Fibroblast of lung (primary cell): ENCODE measurements at regions not wholly inside any gene's neighbourhood (a gene's known extent, or its start where the extent isn't known, plus 50 kb on each side); places are given as distances from the start of the nearest gene placed in this dataset.

Source experiments
- DNase-seq, 2 donors: peaks; one replicate each; pipeline versions ENCODE4 v3.0.0 to v3.0.0-alpha.2; 2010; ENCODE audit warnings: low read depth in 2 of 2
- H2AFZ ChIP-seq: 2 replicates; pipeline ENCODE4 v1.5.1; 2012; ENCODE audit warnings: low read length, control low read depth, inconsistent platforms
- H3K27ac ChIP-seq: 2 replicates; pipeline ENCODE4 v1.5.1; 2011; ENCODE audit warnings: low read length, control low read depth; ENCODE audit not compliant: insufficient read depth
- H3K27me3 ChIP-seq: 2 replicates; pipeline ENCODE4 v1.5.1; 2011; ENCODE audit warnings: mild to moderate bottlenecking, low read length; ENCODE audit not compliant: control insufficient read depth, insufficient read depth
- H3K36me3 ChIP-seq: 2 replicates; pipeline ENCODE4 v1.5.1; 2011; ENCODE audit warnings: low read length; ENCODE audit not compliant: control insufficient read depth, insufficient read depth
- H3K4me1 ChIP-seq: 2 replicates; pipeline ENCODE4 v1.5.1; 2011; ENCODE audit warnings: low read length; ENCODE audit not compliant: control insufficient read depth, insufficient read depth; ENCODE audit errors: extremely low read depth
- H3K4me2 ChIP-seq: 2 replicates; pipeline ENCODE4 v1.5.1; 2011; ENCODE audit warnings: low read length, control low read depth; ENCODE audit not compliant: insufficient read depth; ENCODE audit errors: extremely low read depth
- H3K4me3 ChIP-seq, 4 experiments: fragments of 200-600 bp in 1 of 4; sonication (generic) in 1 of 4; replicated peaks in 1 of 4; 2 replicates each; pipeline ENCODE4 v1.5.1; 2011 to 2016; ENCODE audit warnings: low read length in 4 of 4, low read depth in 3 of 4, mild to moderate bottlenecking in 3 of 4, control low read depth in 2 of 4, inconsistent platforms in 1 of 4, mixed read lengths in 1 of 4; ENCODE audit not compliant: insufficient read depth in 1 of 4; ENCODE audit errors: control extremely low read depth in 1 of 4
- H3K79me2 ChIP-seq: 2 replicates; pipeline ENCODE4 v1.5.1; 2012; ENCODE audit warnings: mild to moderate bottlenecking, low read length, inconsistent platforms; ENCODE audit not compliant: control insufficient read depth, insufficient read depth
- H3K9ac ChIP-seq: 2 replicates; pipeline ENCODE4 v1.5.1; 2011; ENCODE audit warnings: mild to moderate bottlenecking, low read length, control low read depth; ENCODE audit not compliant: insufficient read depth
- H3K9me3 ChIP-seq: 2 replicates; pipeline ENCODE4 v1.5.1; 2012; ENCODE audit warnings: low read depth, low read length; ENCODE audit not compliant: control insufficient read depth, insufficient read depth
- H4K20me1 ChIP-seq: 2 replicates; pipeline ENCODE4 v1.5.1; 2011; ENCODE audit warnings: low read length; ENCODE audit not compliant: control insufficient read depth, insufficient read depth; ENCODE audit errors: extremely low read depth
- CTCF ChIP-seq, 2 donors: IDR thresholded peaks in 1 of 2; conservative IDR thresholded peaks in 1 of 2; 1 replicate in 1 of 2; 2 replicates in 1 of 2; pipeline ENCODE4 v1.5.1; 2011 to 2012; ENCODE audit warnings: low read length in 2 of 2, control low read depth in 1 of 2, inconsistent platforms in 1 of 2, low read depth in 1 of 2, mild to moderate bottlenecking in 1 of 2
- EZH2 ChIP-seq: IDR thresholded peaks from 2 replicates; pipeline ENCODE4 v1.5.1; 2012; ENCODE audit warnings: low read length, control low read depth, mild to moderate bottlenecking; ENCODE audit errors: missing control alignments

DNA sequence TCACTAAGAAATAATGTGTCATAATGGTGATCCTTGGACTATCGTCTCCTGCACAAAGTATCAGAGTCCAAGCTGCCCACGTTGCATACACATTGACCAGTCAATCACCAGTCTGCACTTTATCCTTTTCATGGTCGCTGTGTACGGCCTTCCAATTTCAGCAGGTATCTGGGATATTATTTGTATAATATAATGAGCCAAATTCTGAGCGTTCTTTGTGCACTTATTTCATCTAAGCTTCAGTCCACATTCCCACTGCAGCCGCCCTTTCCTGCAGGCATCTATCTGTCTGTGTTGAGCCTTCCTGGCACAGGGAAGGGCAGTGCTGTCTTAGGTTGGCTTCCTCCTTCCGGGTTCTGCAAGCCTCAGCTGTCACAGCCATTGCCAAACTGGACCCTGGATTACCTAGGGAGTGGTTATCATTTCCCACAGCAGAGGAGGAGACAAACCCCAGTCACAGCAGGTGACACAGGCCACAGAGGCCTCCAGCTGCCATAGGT lies 174.3 kb downstream of the TTLL2 start:
- no peak for TF ChIP-seq EZH2
- no peak for TF ChIP-seq CTCF (conservative IDR thresholded peaks at IDR 0.05 in 1 of 2, IDR thresholded peaks at IDR 0.05 in 1 of 2; ENCODE audit: low read depth in 1 of 2, low read length in 2 of 2)
- peaks cover 5% of the 10 kb centered on the region for H3K9me3 ChIP-seq
- no peak overlapping the region for H3K27ac ChIP-seq
- no peak overlapping the region for H3K4me2 ChIP-seq
- no peaks in the 10 kb centered on the region for H3K79me2 ChIP-seq
- H4K20me1 ChIP-seq = no peaks in the 10 kb centered on the region
- H3K9ac ChIP-seq = no peak overlapping the region
- no peaks in the 10 kb centered on the region for H3K27me3 ChIP-seq
- H2AFZ ChIP-seq = no peak overlapping the region
- no peak overlapping the region for H3K4me3 ChIP-seq
- H3K36me3 ChIP-seq = no peaks in the 10 kb centered on the region
- no peak for DNase-seq
- H3K4me1 ChIP-seq = no peaks in the 10 kb centered on the region

DNA sequence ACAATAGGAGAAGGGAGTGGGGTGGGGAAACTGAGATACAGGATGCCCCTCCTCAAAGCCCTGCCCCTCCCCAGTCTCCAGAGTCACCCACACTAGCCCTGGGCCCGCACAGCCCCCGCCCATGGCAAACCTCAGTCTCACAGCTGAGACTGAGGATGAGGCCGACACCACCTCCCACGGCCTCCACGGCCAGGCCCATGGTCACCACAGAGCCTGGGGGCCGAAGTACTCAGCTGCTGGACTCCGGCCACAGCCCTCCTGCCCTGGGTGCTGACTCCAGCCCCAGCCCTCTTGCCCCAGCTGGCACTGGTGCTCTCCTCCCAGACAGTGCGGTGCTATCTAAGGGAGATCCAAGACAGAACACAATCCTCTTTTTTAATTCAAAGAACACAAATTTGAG lies 176.1 kb downstream of the TTLL2 start:
- Histone ChIP-seq H3K4me3 (no peak overlapping the region), H3K36me3 (no peaks in the 10 kb centered on the region), H3K4me1 (no peaks in the 10 kb centered on the region), H3K9ac (no peak overlapping the region), H2AFZ (no peak overlapping the region), H3K27me3 (no peaks in the 10 kb centered on the region), H3K79me2 (no peaks in the 10 kb centered on the region), H4K20me1 (no peaks in the 10 kb centered on the region), H3K9me3 (no peaks in the 10 kb centered on the region), H3K4me2 (no peak overlapping the region), H3K27ac (no peak overlapping the region)
- TF ChIP-seq EZH2 = no peak
- no peak for TF ChIP-seq CTCF (conservative IDR thresholded peaks at IDR 0.05 in 1 of 2, IDR thresholded peaks at IDR 0.05 in 1 of 2; ENCODE audit: low read depth in 1 of 2, low read length in 2 of 2)
- no peak for DNase-seq

DNA sequence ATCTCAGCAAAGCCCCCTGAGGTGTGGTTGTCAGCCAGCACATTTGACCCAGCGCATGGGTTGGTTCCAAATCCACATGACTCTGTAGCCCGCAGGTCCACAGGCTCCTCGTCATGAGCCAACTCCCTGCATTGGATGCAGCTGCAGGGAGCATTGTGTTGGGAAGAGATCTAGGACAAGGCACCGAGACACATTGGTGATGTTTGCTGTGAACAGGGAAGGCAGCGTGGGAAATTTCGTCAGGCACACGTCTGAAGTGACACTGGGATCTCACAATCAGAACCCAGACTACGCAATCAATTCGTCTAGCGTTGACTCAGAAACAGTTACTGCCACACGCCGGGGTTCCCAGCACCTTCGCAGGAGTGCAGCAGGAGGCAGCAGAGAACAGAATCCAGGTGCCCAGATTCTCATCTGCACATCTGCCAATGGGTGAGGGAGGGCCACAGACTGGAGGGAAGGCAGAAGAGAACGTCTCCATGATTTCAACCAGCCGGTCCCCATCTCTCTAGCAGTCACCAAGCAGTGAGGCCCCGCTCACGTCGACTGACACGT lies 177.0 kb downstream of the TTLL2 start:
- Histone ChIP-seq H3K9me3 (no peaks in the 10 kb centered on the region), H3K4me1 (no peaks in the 10 kb centered on the region)
- TF ChIP-seq EZH2 = no peak

More for the DNA sequence above, 177.0 kb downstream of the TTLL2 start:
- Histone ChIP-seq H3K27ac (no peak overlapping the region), H3K36me3 (no peaks in the 10 kb centered on the region), H4K20me1 (no peaks in the 10 kb centered on the region), H3K9ac (no peak overlapping the region), H3K4me3 (no peak overlapping the region), H3K27me3 (no peaks in the 10 kb centered on the region), H2AFZ (no peak overlapping the region), H3K4me2 (no peak overlapping the region), H3K79me2 (no peaks in the 10 kb centered on the region)
- DNase-seq = no peak
